ENCODE measurements at regions not wholly inside any gene's neighbourhood (a gene's known extent, or its start where the extent isn't known, plus 50 kb on each side); places are given as distances from the start of the nearest gene placed in this dataset.

GRCh38 chr13:30129411-30129810 is 177.9 kb downstream of the KATNAL1 start:
- Histone ChIP-seq H3K9me3 (ENCODE audit: low read length) (no peaks in the 10 kb centered on the region), H3K4me3 (ENCODE audit: low read depth, low read length, poor library complexity, severe bottlenecking) (no peak overlapping the region), H3K4me1 (ENCODE audit: insufficient read depth, low read length, poor library complexity, severe bottlenecking) (peaks cover 10% of the 10 kb centered on the region), H3K27ac (ENCODE audit: low read depth, low read length, poor library complexity, severe bottlenecking) (no peak overlapping the region), H3K4me2 (ENCODE audit: low read length) (no peak overlapping the region), H3K36me3 (ENCODE audit: insufficient read depth, low read length) (no peaks in the 10 kb centered on the region), H4K20me1 (ENCODE audit: insufficient read depth, low read length) (no peaks in the 10 kb centered on the region), H3K9me2 (ENCODE audit: insufficient read depth, low read length) (no peaks in the 10 kb centered on the region), H2AFZ (ENCODE audit: low read length) (no peak overlapping the region), H3K79me2 (ENCODE audit: insufficient read depth, low read depth, low read length) (no peaks in the 10 kb centered on the region)
- CTCF ChIA-PET (ENCODE audit: unreplicated experiment): no interaction called here
- POLR2A ChIA-PET: no interaction called here
- intact Hi-C loops (cut with micrococcal nuclease; ENCODE audit: unreplicated experiment): no loop called here
- no peak for TF ChIP-seq EZH2phosphoT487 (IDR thresholded peaks at IDR 0.05; ENCODE audit: borderline replicate concordance, low read depth, low read length)
- DNase-seq (ENCODE audit: low spot score): no peak
- no TSS peak for BruUV-seq (replicated peaks)

- intact Hi-C loops (cut with micrococcal nuclease; ENCODE audit: unreplicated experiment): no loop called here
- POLR2A ChIA-PET: interaction anchor here (0.5 kb wide), 1 partner anchor 222 kb away, joined by 3 read pairs; no protein-coding TSS in a partner anchor
- no peak overlapping the region for H2AFZ ChIP-seq (ENCODE audit: low read length)
- no peak overlapping the region for H3K4me2 ChIP-seq (ENCODE audit: low read length)
- H3K4me1 ChIP-seq (ENCODE audit: insufficient read depth, low read length, poor library complexity, severe bottlenecking): peaks cover 10% of the 10 kb centered on the region
- BruUV-seq (replicated peaks): no TSS peak
- H3K9me2 ChIP-seq (ENCODE audit: insufficient read depth, low read length): no peaks in the 10 kb centered on the region
- no peak overlapping the region for H3K4me3 ChIP-seq (ENCODE audit: low read depth, low read length, poor library complexity, severe bottlenecking)
- CTCF ChIA-PET (ENCODE audit: unreplicated experiment): no interaction called here
- H3K27ac ChIP-seq (ENCODE audit: low read depth, low read length, poor library complexity, severe bottlenecking): no peak overlapping the region
- no peaks in the 10 kb centered on the region for H3K9me3 ChIP-seq (ENCODE audit: low read length)
- H4K20me1 ChIP-seq (ENCODE audit: insufficient read depth, low read length): no peaks in the 10 kb centered on the region
- no peak for DNase-seq (ENCODE audit: low spot score)
- H3K79me2 ChIP-seq (ENCODE audit: insufficient read depth, low read depth, low read length): no peaks in the 10 kb centered on the region
- no peaks in the 10 kb centered on the region for H3K36me3 ChIP-seq (ENCODE audit: insufficient read depth, low read length)
- TF ChIP-seq EZH2phosphoT487 (IDR thresholded peaks at IDR 0.05; ENCODE audit: borderline replicate concordance, low read depth, low read length): no peak
- no peak for TF ChIP-seq CTCF (conservative IDR thresholded peaks at IDR 0.05; ENCODE audit: low read length)
Measured at GRCh38 chr13:30128591-30128990, 178.8 kb downstream of the KATNAL1 start.

GRCh38 chr13:30128095-30128494 is 179.3 kb downstream of the KATNAL1 start:
- H3K4me1 ChIP-seq (ENCODE audit: insufficient read depth, low read length, poor library complexity, severe bottlenecking): peaks cover 8% of the 10 kb centered on the region
- no TSS peak for BruUV-seq (replicated peaks)
- H3K9me3 ChIP-seq (ENCODE audit: low read length): no peaks in the 10 kb centered on the region
- no peak overlapping the region for H3K4me3 ChIP-seq (ENCODE audit: low read depth, low read length, poor library complexity, severe bottlenecking)
- H3K36me3 ChIP-seq (ENCODE audit: insufficient read depth, low read length): no peaks in the 10 kb centered on the region
- TF ChIP-seq EZH2phosphoT487 (IDR thresholded peaks at IDR 0.05; ENCODE audit: borderline replicate concordance, low read depth, low read length) (no peak), CTCF (conservative IDR thresholded peaks at IDR 0.05; ENCODE audit: low read length) (no peak)
- intact Hi-C loops (cut with micrococcal nuclease; ENCODE audit: unreplicated experiment): no loop called here
- no peak for DNase-seq (ENCODE audit: low spot score)
- CTCF ChIA-PET (ENCODE audit: unreplicated experiment): no interaction called here
- no peak overlapping the region for H3K27ac ChIP-seq (ENCODE audit: low read depth, low read length, poor library complexity, severe bottlenecking)
- POLR2A ChIA-PET: no interaction called here
- H2AFZ ChIP-seq (ENCODE audit: low read length): no peak overlapping the region
- H3K9me2 ChIP-seq (ENCODE audit: insufficient read depth, low read length): no peaks in the 10 kb centered on the region
- H3K79me2 ChIP-seq (ENCODE audit: insufficient read depth, low read depth, low read length): no peaks in the 10 kb centered on the region
- no peak overlapping the region for H3K4me2 ChIP-seq (ENCODE audit: low read length)
- H4K20me1 ChIP-seq (ENCODE audit: insufficient read depth, low read length): no peaks in the 10 kb centered on the region

Measured in OCI-LY7 (cell line).